GM03348 (cell line): ENCODE measurements at regions not wholly inside any gene's neighbourhood (a gene's known extent, or its start where the extent isn't known, plus 50 kb on each side); places are given as distances from the start of the nearest gene placed in this dataset.
"Not testable (repeated sequence)": the region's sequence is repeated elsewhere in the genome, so short reads cannot be mapped to it uniquely, and the experiment has no call there.

Source experiments
- DNase-seq: peaks from one replicate; pipeline ENCODE4 v3.0.0; 2012; ENCODE audit warnings: low spot score

GRCh38 chr1:118294875-118295642 lies 110.0 kb upstream of the SPAG17 start:
- peak; percentile 50 for DNase-seq

GRCh38 chr1:118291661-118292060 lies 106.6 kb upstream of the SPAG17 start:
- no peak for DNase-seq

GRCh38 chr1:118290571-118290970 lies 105.5 kb upstream of the SPAG17 start:
- no peak for DNase-seq

GRCh38 chr1:118290046-118290445 lies 105.0 kb upstream of the SPAG17 start:
- no peak for DNase-seq

- not testable (repeated sequence) for DNase-seq
Measured at GRCh38 chr1:118280656-118281055, 95.6 kb upstream of the SPAG17 start.

- no peak for DNase-seq
Measured at GRCh38 chr1:118275472-118276115, 90.6 kb upstream of the SPAG17 start.

- no peak for DNase-seq
Measured at GRCh38 chr1:118272884-118273283, 87.9 kb upstream of the SPAG17 start.

- no peak for DNase-seq
Measured at GRCh38 chr1:118271883-118272282, 86.9 kb upstream of the SPAG17 start.

GRCh38 chr1:118269598-118269997 lies 84.6 kb upstream of the SPAG17 start:
- DNase-seq: no peak

GRCh38 chr1:118266436-118266835 lies 81.4 kb upstream of the SPAG17 start:
- DNase-seq: no peak

- DNase-seq: no peak
Measured at GRCh38 chr1:118264343-118264742, 79.3 kb upstream of the SPAG17 start.

- no peak for DNase-seq
Measured at GRCh38 chr1:118262865-118263264, 77.8 kb upstream of the SPAG17 start.

- no peak for DNase-seq
Measured at GRCh38 chr1:118258975-118259374, 73.9 kb upstream of the SPAG17 start.

GRCh38 chr1:118257946-118258345 lies 72.9 kb upstream of the SPAG17 start:
- DNase-seq: peak; percentile 56

- peak; percentile 30 for DNase-seq
Measured at GRCh38 chr1:118254491-118255425, 69.7 kb upstream of the SPAG17 start.

GRCh38 chr1:118254001-118254400 lies 69.0 kb upstream of the SPAG17 start:
- DNase-seq: no peak

- no peak for DNase-seq
Measured at GRCh38 chr1:118253053-118253915, 68.3 kb upstream of the SPAG17 start.

- DNase-seq: no peak
Measured at GRCh38 chr1:118252624-118253023, 67.6 kb upstream of the SPAG17 start.

GRCh38 chr1:118250232-118250631 lies 65.2 kb upstream of the SPAG17 start:
- no peak for DNase-seq

GRCh38 chr1:118249641-118250040 lies 64.6 kb upstream of the SPAG17 start:
- no peak for DNase-seq

GRCh38 chr1:118247593-118247992 lies 62.6 kb upstream of the SPAG17 start:
- DNase-seq: peak; percentile 24

GRCh38 chr1:118246646-118247045 lies 61.6 kb upstream of the SPAG17 start:
- DNase-seq: no peak
